Kidney (tissue), 13 donors: ENCODE measurements at regions not wholly inside any gene's neighbourhood (a gene's known extent, or its start where the extent isn't known, plus 50 kb on each side); places are given as distances from the start of the nearest gene placed in this dataset.

Source experiments
- DNase-seq, 5 donors: peaks; one replicate each; pipeline ENCODE4 v3.0.0-alpha.2; 2013 to 2020
- FAIRE-seq: peaks from 2 replicates; lab custom pipeline; 2012; peaks lifted over from hg19 to GRCh38; lab: Jason Lieb, UNC
- H3K27ac ChIP-seq, 2 donors: one replicate each; pipeline ENCODE4 v1.7.0; 2013; ENCODE audit warnings: low read depth in 2 of 2, low read length in 2 of 2, inconsistent platforms in 1 of 2
- H3K27me3 ChIP-seq: one replicate; pipeline ENCODE4 v1.7.1; 2013; ENCODE audit warnings: low read length, inconsistent platforms; ENCODE audit not compliant: control insufficient read depth, insufficient read depth
- H3K36me3 ChIP-seq, 3 donors: one replicate each; pipeline versions ENCODE4 v1.7.0 to v1.7.1; 2013; ENCODE audit warnings: low read length in 3 of 3, control low read depth in 1 of 3, inconsistent platforms in 1 of 3; ENCODE audit not compliant: insufficient read depth in 3 of 3, control insufficient read depth in 2 of 3
- H3K4me1 ChIP-seq, 3 donors: one replicate each; pipeline versions ENCODE4 v1.7.0 to v1.7.1; 2013; ENCODE audit warnings: low read length in 3 of 3, inconsistent platforms in 1 of 3, low read depth in 1 of 3; ENCODE audit not compliant: control insufficient read depth in 2 of 3, insufficient read depth in 2 of 3
- H3K4me3 ChIP-seq, 3 donors: one replicate each; pipeline versions ENCODE4 v1.7.0 to v1.8.1; 2013; ENCODE audit warnings: low read length in 3 of 3, control low read depth in 1 of 3, inconsistent platforms in 1 of 3
- H3K9ac ChIP-seq, 3 donors: one replicate each; pipeline versions ENCODE4 v1.7.0 to v1.7.1; 2013; ENCODE audit warnings: low read length in 3 of 3, control low read depth in 1 of 3, inconsistent platforms in 1 of 3
- H3K9me3 ChIP-seq, 3 donors: one replicate each; pipeline versions ENCODE4 v1.7.0 to v1.7.1; 2013; ENCODE audit warnings: low read length in 3 of 3, control low read depth in 1 of 3, inconsistent platforms in 1 of 3; ENCODE audit not compliant: control insufficient read depth in 2 of 3, insufficient read depth in 1 of 3
- intact Hi-C: fragments of 100-400 bp; cut with DNase I; formaldehyde crosslinking; loops from one replicate; pipeline ENCODE4 v1.11.1; 2022
- TF ChIP-seq, protein P1 (sequence below): IDR thresholded peaks from 3 replicates; pipeline ENCODE4 v1.5.1; 2012; ENCODE audit warnings: mild to moderate bottlenecking, moderate library complexity, borderline replicate concordance; ENCODE audit not compliant: insufficient read depth; ENCODE audit errors: extremely low read depth
- donor health status: control.
- donor health status: control.
- donor health status: control.
- donor health status: control.
- donor health status: control.
- donor health status: DM: yes; HTN: yes; CAD: no.
- donor health status: Normal renal cell carcinoma (clear cell type).

GRCh38 chr10:64103750-64104470 is 582.7 kb downstream of the REEP3 start:
- no peaks in the 10 kb centered on the region for H3K9me3 ChIP-seq
- no peak overlapping the region for H3K9ac ChIP-seq
- FAIRE-seq (no peak), DNase-seq (no peak)
- no peak overlapping the region for H3K4me3 ChIP-seq
- no peaks in the 10 kb centered on the region for H3K4me1 ChIP-seq
- intact Hi-C loops: no loop called here
- TF ChIP-seq, protein P1, sequence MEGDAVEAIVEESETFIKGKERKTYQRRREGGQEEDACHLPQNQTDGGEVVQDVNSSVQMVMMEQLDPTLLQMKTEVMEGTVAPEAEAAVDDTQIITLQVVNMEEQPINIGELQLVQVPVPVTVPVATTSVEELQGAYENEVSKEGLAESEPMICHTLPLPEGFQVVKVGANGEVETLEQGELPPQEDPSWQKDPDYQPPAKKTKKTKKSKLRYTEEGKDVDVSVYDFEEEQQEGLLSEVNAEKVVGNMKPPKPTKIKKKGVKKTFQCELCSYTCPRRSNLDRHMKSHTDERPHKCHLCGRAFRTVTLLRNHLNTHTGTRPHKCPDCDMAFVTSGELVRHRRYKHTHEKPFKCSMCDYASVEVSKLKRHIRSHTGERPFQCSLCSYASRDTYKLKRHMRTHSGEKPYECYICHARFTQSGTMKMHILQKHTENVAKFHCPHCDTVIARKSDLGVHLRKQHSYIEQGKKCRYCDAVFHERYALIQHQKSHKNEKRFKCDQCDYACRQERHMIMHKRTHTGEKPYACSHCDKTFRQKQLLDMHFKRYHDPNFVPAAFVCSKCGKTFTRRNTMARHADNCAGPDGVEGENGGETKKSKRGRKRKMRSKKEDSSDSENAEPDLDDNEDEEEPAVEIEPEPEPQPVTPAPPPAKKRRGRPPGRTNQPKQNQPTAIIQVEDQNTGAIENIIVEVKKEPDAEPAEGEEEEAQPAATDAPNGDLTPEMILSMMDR: no peak
- no peak overlapping the region for H3K27ac ChIP-seq
- no peaks in the 10 kb centered on the region for H3K36me3 ChIP-seq
- no peaks in the 10 kb centered on the region for H3K27me3 ChIP-seq

DNA sequence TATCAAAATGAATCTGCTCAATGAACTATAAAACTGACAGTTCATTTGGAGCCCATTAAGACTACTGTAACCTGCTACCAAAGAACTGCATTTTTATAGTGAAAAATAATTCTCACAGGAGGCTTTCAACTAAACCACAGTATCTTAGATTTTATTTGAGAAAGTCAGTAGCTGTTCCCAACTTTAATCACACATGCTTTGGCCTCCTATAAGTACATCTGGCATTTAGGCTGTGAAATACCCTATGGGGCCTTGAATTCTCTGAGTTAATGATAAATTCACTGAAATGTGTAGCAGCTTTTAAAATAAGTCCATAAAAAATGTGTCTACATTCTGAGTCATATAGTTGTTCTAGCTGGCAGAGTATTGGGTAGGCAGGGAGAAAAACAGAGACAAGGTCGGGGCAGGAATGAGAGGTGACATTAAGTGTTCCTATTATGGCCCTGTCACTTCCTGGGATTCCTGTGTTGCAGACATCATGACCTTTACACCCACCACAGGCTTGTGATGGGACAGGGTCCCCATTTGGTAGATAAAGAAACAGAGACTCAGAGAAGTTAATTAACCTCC is 588.8 kb downstream of the REEP3 start:
- H3K36me3 ChIP-seq: no peaks in the 10 kb centered on the region
- H3K9ac ChIP-seq: no peak overlapping the region
- no peak overlapping the region for H3K4me3 ChIP-seq
- H3K9me3 ChIP-seq: no peaks in the 10 kb centered on the region
- no peaks in the 10 kb centered on the region for H3K27me3 ChIP-seq
- DNase-seq (no peak), FAIRE-seq (no peak)
- H3K4me1 ChIP-seq: no peaks in the 10 kb centered on the region
- TF ChIP-seq, protein P1: no peak
- intact Hi-C loops: no loop called here
- no peak overlapping the region for H3K27ac ChIP-seq

GRCh38 chr10:64112701-64113355 is 591.6 kb downstream of the REEP3 start:
- FAIRE-seq: no peak
- no peak overlapping the region for H3K27ac ChIP-seq
- intact Hi-C loops: no loop called here

More at GRCh38 chr10:64112701-64113355, 591.6 kb downstream of the REEP3 start:
- DNase-seq: peak in 3 of 5 donors; percentile 60 to 83 (median 77)
- H3K27me3 ChIP-seq: no peaks in the 10 kb centered on the region
- peak overlapping the region in 1 of 3 donors; percentile 10 for H3K4me3 ChIP-seq
- H3K9ac ChIP-seq: no peak overlapping the region
- TF ChIP-seq, protein P1: no peak
- no peaks in the 10 kb centered on the region for H3K9me3 ChIP-seq
- H3K4me1 ChIP-seq: no peaks in the 10 kb centered on the region
- no peaks in the 10 kb centered on the region for H3K36me3 ChIP-seq
